Esophagus squamous epithelium (tissue), 5 donors: ENCODE measurements at regions not wholly inside any gene's neighbourhood (a gene's known extent, or its start where the extent isn't known, plus 50 kb on each side); places are given as distances from the start of the nearest gene placed in this dataset.

Source experiments
- DNase-seq: peaks from one replicate; lab custom pipeline; 2025; lab: John Stamatoyannopoulos, UW
- H3K27ac ChIP-seq, 4 donors: fragments of 200-600 bp; sonication (generic); one replicate each; pipeline ENCODE4 v1.5.1; 2016 to 2019; ENCODE audit warnings: mild to moderate bottlenecking in 1 of 4
- H3K27me3 ChIP-seq, 4 donors: fragments of 200-600 bp; sonication (generic); 1 replicate in 3 of 4; 2 replicates in 1 of 4; pipeline versions ENCODE4 v1.5.1 to v1.6.0; 2017 to 2021; ENCODE audit warnings: antibody characterized with exemption in 1 of 4
- H3K36me3 ChIP-seq, 3 donors: fragments of 200-600 bp; sonication (generic); one replicate each; pipeline ENCODE4 v1.5.1; 2016 to 2019
- H3K4me1 ChIP-seq, 3 donors: fragments of 200-600 bp; sonication (generic); one replicate each; pipeline ENCODE4 v1.5.1; 2017 to 2019
- H3K4me3 ChIP-seq, 4 donors: fragments of 200-600 bp; sonication (generic); 1 replicate in 3 of 4; 2 replicates in 1 of 4; pipeline ENCODE4 v1.5.1; 2016 to 2019; ENCODE audit warnings: mild to moderate bottlenecking in 2 of 4, moderate library complexity in 1 of 4
- H3K9me3 ChIP-seq, 3 donors: fragments of 200-600 bp; sonication (generic); one replicate each; pipeline ENCODE4 v1.5.1; 2016 to 2019
- CTCF ChIP-seq, 6 experiments: fragments of 450-650 bp in 4 of 6; fragments of 200-600 bp in 2 of 6; sonication (generic) in 2 of 6; IDR thresholded peaks; one replicate each; pipeline ENCODE4 v1.5.1; 2016 to 2019; ENCODE audit warnings: antibody characterized with exemption in 6 of 6, mild to moderate bottlenecking in 4 of 6, moderate library complexity in 4 of 6
- POLR2A ChIP-seq, 4 donors: fragments of 450-650 bp; IDR thresholded peaks; one replicate each; pipeline ENCODE4 v1.6.1; 2017; ENCODE audit warnings: antibody characterized with exemption in 4 of 4, mild to moderate bottlenecking in 4 of 4, moderate library complexity in 3 of 4
- WGBS, 2 donors: methylation state at CpG; one replicate each; pipeline ENCODE4 v1.1.5; 2018; 5-methylcytosine and 5-hydroxymethylcytosine counted together
- intact Hi-C: fragments of 100-400 bp; cut with DNase I; formaldehyde crosslinking; loops from one replicate; pipeline ENCODE4 v1.15.0; 2022
- donor health status: DM: yes; HTN: yes; CAD: no.

GRCh38 chr10:15462253-15462897 is 91.3 kb upstream of the FAM171A1 start:
- intact Hi-C loops, result no loop called here
- Histone ChIP-seq H3K4me3 (no peak overlapping the region), H3K36me3 (no peaks in the 10 kb centered on the region), H3K4me1 (peaks cover 0 to 3% (median 0%) of the 10 kb centered on the region in 3 donors), H3K27ac (peak overlapping the region in 1 of 4 donors; percentile 46), H3K9me3 (no peaks in the 10 kb centered on the region), H3K27me3 (no peaks in the 10 kb centered on the region)
- no peak for TF ChIP-seq CTCF (IDR thresholded peaks at IDR 0.05)
- TF ChIP-seq POLR2A (IDR thresholded peaks at IDR 0.05), result no peak
- DNase-seq, result no peak
- WGBS, 2 donors, result 83 to 87% methylated on average over 6 of the region's 6 CpGs

- no peak for DNase-seq
- Histone ChIP-seq H3K4me1 (peaks cover 0 to 3% (median 0%) of the 10 kb centered on the region in 3 donors), H3K27me3 (no peaks in the 10 kb centered on the region), H3K36me3 (no peaks in the 10 kb centered on the region), H3K27ac (peak overlapping the region in 2 of 4 donors; percentile 1 to 46), H3K9me3 (no peaks in the 10 kb centered on the region), H3K4me3 (no peak overlapping the region)
- intact Hi-C loops, result no loop called here
- TF ChIP-seq CTCF (IDR thresholded peaks at IDR 0.05) (no peak), POLR2A (IDR thresholded peaks at IDR 0.05) (no peak)
- WGBS, 2 donors, result 36 to 43% methylated on average over 6 to 7 of the region's 9 CpGs
These were observed 90.4 kb upstream of the FAM171A1 start for GRCh38 chr10:15461353-15462108.

GRCh38 chr10:15460661-15461060 is 89.6 kb upstream of the FAM171A1 start:
- intact Hi-C loops, result no loop called here
- no peaks in the 10 kb centered on the region for H3K9me3 ChIP-seq
- H3K4me1 ChIP-seq, result peaks cover 0 to 3% (median 0%) of the 10 kb centered on the region in 3 donors
- TF ChIP-seq CTCF (IDR thresholded peaks at IDR 0.05) (no peak), POLR2A (IDR thresholded peaks at IDR 0.05) (no peak)
- H3K27me3 ChIP-seq, result no peaks in the 10 kb centered on the region
- 74 to 82% methylated on average over 3 of the region's 3 CpGs for WGBS, 2 donors
- no peaks in the 10 kb centered on the region for H3K36me3 ChIP-seq
- no peak for DNase-seq
- H3K27ac ChIP-seq, result no peak overlapping the region
- no peak overlapping the region for H3K4me3 ChIP-seq

- H3K36me3 ChIP-seq, result no peaks in the 10 kb centered on the region
- DNase-seq, result no peak
- 71 to 88% methylated on average over 1 of the region's 1 CpG for WGBS, 2 donors
- H3K27me3 ChIP-seq, result no peaks in the 10 kb centered on the region
- no peaks in the 10 kb centered on the region for H3K9me3 ChIP-seq
- no peak overlapping the region for H3K4me3 ChIP-seq
- intact Hi-C loops, result no loop called here
- peaks cover 0 to 3% (median 0%) of the 10 kb centered on the region in 3 donors for H3K4me1 ChIP-seq
- no peak for TF ChIP-seq POLR2A (IDR thresholded peaks at IDR 0.05)
- no peak for TF ChIP-seq CTCF (IDR thresholded peaks at IDR 0.05)
- H3K27ac ChIP-seq, result no peak overlapping the region
These were observed 88.1 kb upstream of the FAM171A1 start for GRCh38 chr10:15459218-15459617.

- Histone ChIP-seq H3K27me3 (no peaks in the 10 kb centered on the region), H3K27ac (no peak overlapping the region), H3K36me3 (no peaks in the 10 kb centered on the region), H3K4me3 (no peak overlapping the region), H3K4me1 (peaks cover 0 to 2% (median 0%) of the 10 kb centered on the region in 3 donors), H3K9me3 (no peaks in the 10 kb centered on the region)
- intact Hi-C loops, result no loop called here
- DNase-seq, result no peak
- WGBS, 2 donors, result 64 to 82% methylated on average over 1 to 2 of the region's 5 CpGs
- TF ChIP-seq POLR2A (IDR thresholded peaks at IDR 0.05) (no peak), CTCF (IDR thresholded peaks at IDR 0.05) (no peak)
These were observed 86.3 kb upstream of the FAM171A1 start for GRCh38 chr10:15457382-15457781.
